ENCODE measurements at regions not wholly inside any gene's neighbourhood (a gene's known extent, or its start where the extent isn't known, plus 50 kb on each side); places are given as distances from the start of the nearest gene placed in this dataset.

- TF ChIP-seq, protein P1, sequence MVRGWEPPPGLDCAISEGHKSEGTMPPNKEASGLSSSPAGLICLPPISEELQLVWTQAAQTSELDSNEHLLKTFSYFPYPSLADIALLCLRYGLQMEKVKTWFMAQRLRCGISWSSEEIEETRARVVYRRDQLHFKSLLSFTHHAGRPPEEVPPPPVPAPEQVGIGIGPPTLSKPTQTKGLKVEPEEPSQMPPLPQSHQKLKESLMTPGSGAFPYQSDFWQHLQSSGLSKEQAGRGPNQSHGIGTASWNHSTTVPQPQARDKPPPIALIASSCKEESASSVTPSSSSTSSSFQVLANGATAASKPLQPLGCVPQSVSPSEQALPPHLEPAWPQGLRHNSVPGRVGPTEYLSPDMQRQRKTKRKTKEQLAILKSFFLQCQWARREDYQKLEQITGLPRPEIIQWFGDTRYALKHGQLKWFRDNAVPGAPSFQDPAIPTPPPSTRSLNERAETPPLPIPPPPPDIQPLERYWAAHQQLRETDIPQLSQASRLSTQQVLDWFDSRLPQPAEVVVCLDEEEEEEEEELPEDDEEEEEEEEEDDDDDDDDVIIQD (CRISPR knock-in tag; IDR thresholded peaks at IDR 0.05; ENCODE audit: low read depth), result peak; percentile 89
- no peak for TF ChIP-seq CENPT (CRISPR knock-in tag; IDR thresholded peaks at IDR 0.05; ENCODE audit: low read depth)
- no peak for TF ChIP-seq NFE2L1 (CRISPR knock-in tag; IDR thresholded peaks at IDR 0.05; ENCODE audit: borderline replicate concordance)
- TF ChIP-seq, protein P2, sequence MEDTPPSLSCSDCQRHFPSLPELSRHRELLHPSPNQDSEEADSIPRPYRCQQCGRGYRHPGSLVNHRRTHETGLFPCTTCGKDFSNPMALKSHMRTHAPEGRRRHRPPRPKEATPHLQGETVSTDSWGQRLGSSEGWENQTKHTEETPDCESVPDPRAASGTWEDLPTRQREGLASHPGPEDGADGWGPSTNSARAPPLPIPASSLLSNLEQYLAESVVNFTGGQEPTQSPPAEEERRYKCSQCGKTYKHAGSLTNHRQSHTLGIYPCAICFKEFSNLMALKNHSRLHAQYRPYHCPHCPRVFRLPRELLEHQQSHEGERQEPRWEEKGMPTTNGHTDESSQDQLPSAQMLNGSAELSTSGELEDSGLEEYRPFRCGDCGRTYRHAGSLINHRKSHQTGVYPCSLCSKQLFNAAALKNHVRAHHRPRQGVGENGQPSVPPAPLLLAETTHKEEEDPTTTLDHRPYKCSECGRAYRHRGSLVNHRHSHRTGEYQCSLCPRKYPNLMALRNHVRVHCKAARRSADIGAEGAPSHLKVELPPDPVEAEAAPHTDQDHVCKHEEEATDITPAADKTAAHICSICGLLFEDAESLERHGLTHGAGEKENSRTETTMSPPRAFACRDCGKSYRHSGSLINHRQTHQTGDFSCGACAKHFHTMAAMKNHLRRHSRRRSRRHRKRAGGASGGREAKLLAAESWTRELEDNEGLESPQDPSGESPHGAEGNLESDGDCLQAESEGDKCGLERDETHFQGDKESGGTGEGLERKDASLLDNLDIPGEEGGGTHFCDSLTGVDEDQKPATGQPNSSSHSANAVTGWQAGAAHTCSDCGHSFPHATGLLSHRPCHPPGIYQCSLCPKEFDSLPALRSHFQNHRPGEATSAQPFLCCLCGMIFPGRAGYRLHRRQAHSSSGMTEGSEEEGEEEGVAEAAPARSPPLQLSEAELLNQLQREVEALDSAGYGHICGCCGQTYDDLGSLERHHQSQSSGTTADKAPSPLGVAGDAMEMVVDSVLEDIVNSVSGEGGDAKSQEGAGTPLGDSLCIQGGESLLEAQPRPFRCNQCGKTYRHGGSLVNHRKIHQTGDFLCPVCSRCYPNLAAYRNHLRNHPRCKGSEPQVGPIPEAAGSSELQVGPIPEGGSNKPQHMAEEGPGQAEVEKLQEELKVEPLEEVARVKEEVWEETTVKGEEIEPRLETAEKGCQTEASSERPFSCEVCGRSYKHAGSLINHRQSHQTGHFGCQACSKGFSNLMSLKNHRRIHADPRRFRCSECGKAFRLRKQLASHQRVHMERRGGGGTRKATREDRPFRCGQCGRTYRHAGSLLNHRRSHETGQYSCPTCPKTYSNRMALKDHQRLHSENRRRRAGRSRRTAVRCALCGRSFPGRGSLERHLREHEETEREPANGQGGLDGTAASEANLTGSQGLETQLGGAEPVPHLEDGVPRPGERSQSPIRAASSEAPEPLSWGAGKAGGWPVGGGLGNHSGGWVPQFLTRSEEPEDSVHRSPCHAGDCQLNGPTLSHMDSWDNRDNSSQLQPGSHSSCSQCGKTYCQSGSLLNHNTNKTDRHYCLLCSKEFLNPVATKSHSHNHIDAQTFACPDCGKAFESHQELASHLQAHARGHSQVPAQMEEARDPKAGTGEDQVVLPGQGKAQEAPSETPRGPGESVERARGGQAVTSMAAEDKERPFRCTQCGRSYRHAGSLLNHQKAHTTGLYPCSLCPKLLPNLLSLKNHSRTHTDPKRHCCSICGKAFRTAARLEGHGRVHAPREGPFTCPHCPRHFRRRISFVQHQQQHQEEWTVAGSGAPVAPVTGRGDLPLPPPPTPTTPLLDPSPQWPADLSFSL (CRISPR knock-in tag; IDR thresholded peaks at IDR 0.05), result peak; percentile 55; the same call in 1 of the 2 replicates
- no peak for TF ChIP-seq ZBTB7A (CRISPR knock-in tag; IDR thresholded peaks at IDR 0.05)
- no peak for TF ChIP-seq ADNP (CRISPR knock-in tag; IDR thresholded peaks at IDR 0.05)
- TF ChIP-seq SOX5 (CRISPR knock-in tag; IDR thresholded peaks at IDR 0.05; ENCODE audit: borderline replicate concordance), result peak; percentile 97
- TF ChIP-seq ISX (CRISPR knock-in tag; conservative IDR thresholded peaks at IDR 0.05), result no peak
- no peak for TF ChIP-seq ZNF737 (CRISPR knock-in tag; IDR thresholded peaks at IDR 0.05; ENCODE audit: borderline replicate concordance)
- TF ChIP-seq SP2 (CRISPR knock-in tag; IDR thresholded peaks at IDR 0.05), result no peak
- no peak for TF ChIP-seq AGO2 (optimal IDR thresholded peaks at IDR 0.05; ENCODE audit: low read depth, low read length)
- no peak for TF ChIP-seq NFYC (CRISPR knock-in tag; IDR thresholded peaks at IDR 0.05)
- TF ChIP-seq MXD1 (CRISPR knock-in tag; IDR thresholded peaks at IDR 0.05), result no peak
- TF ChIP-seq, protein P3, sequence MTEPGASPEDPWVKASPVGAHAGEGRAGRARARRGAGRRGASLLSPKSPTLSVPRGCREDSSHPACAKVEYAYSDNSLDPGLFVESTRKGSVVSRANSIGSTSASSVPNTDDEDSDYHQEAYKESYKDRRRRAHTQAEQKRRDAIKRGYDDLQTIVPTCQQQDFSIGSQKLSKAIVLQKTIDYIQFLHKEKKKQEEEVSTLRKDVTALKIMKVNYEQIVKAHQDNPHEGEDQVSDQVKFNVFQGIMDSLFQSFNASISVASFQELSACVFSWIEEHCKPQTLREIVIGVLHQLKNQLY (CRISPR knock-in tag; IDR thresholded peaks at IDR 0.05), result peak; percentile 61; the same call in 1 of the 2 replicates
- no peak for TF ChIP-seq ZFP91 (CRISPR knock-in tag; IDR thresholded peaks at IDR 0.05; ENCODE audit: borderline replicate concordance)
- no peak for TF ChIP-seq GLI4 (CRISPR knock-in tag; IDR thresholded peaks at IDR 0.05; ENCODE audit: borderline replicate concordance)
- no peak for TF ChIP-seq ZNF451 (CRISPR knock-in tag; IDR thresholded peaks at IDR 0.05)
Observed at GRCh38 chr5:143554918-143555477, 151.5 kb upstream of the NR3C1 start (continued).

Measured in HepG2 (cell line).